Adrenal gland (tissue), 9 donors: ENCODE measurements at regions not wholly inside any gene's neighbourhood (a gene's known extent, or its start where the extent isn't known, plus 50 kb on each side); places are given as distances from the start of the nearest gene placed in this dataset.
"Not testable (repeated sequence)": the region's sequence is repeated elsewhere in the genome, so short reads cannot be mapped to it uniquely, and the experiment has no call there.

ENCODE experiments used
- DNase-seq, 7 donors: peaks; one replicate each; pipeline ENCODE4 v3.0.0-alpha.2; 2019 to 2020
- H3K27ac ChIP-seq, 5 donors: fragments of 200-600 bp; sonication (generic) in 4 of 5; 1 replicate in 3 of 5; 2 replicates in 2 of 5; pipeline versions ENCODE4 v1.5.1 to v1.8.0; 2016 to 2020; ENCODE audit warnings: mild to moderate bottlenecking in 1 of 5
- H3K27me3 ChIP-seq: fragments of 200-600 bp; 2 replicates; pipeline ENCODE4 v1.8.0; 2021
- H3K36me3 ChIP-seq, 2 donors: fragments of 200-600 bp; replicated peaks in 1 of 2; 1 replicate in 1 of 2; 2 replicates in 1 of 2; pipeline versions ENCODE4 v1.5.1 to v1.8.0; 2018 to 2022
- H3K4me1 ChIP-seq, 2 donors: fragments of 200-600 bp; replicated peaks in 1 of 2; 1 replicate in 1 of 2; 2 replicates in 1 of 2; pipeline versions ENCODE4 v1.5.1 to v1.8.0; 2018 to 2021
- H3K4me3 ChIP-seq, 4 donors: fragments of 200-600 bp; sonication (generic) in 3 of 4; one replicate each; pipeline ENCODE4 v1.5.1; 2016 to 2018
- H3K9me3 ChIP-seq, 3 donors: fragments of 200-600 bp; sonication (generic) in 1 of 3; replicated peaks in 1 of 3; 1 replicate in 2 of 3; 2 replicates in 1 of 3; pipeline versions ENCODE4 v1.5.1 to v1.8.0; 2016 to 2021
- POLR2A ChIP-seq, 2 donors: fragments of 450-650 bp; IDR thresholded peaks; one replicate each; pipeline ENCODE4 v1.6.1; 2017; ENCODE audit warnings: antibody characterized with exemption in 2 of 2, mild to moderate bottlenecking in 2 of 2, moderate library complexity in 1 of 2
- WGBS, 4 donors: extraction: QIAGEN DNeasy Blood & Tissue Kit in 2 of 4; methylation state at CpG; one replicate each; pipeline versions ENCODE4 v1.1.5 to v1.1.7; 2013 to 2017; 5-methylcytosine and 5-hydroxymethylcytosine counted together
- intact Hi-C, 2 donors: fragments of 100-400 bp; cut with DNase I; formaldehyde crosslinking; loops; one replicate each; pipeline versions ENCODE4 v1.14.1 to v1.15.0; 2022 to 2023
- TF ChIP-seq, protein P1 (sequence below), 6 experiments: fragments of 450-650 bp in 4 of 6; fragments of 200-600 bp in 2 of 6; sonication (generic) in 1 of 6; IDR thresholded peaks; 1 replicate in 5 of 6; 2 replicates in 1 of 6; pipeline versions ENCODE4 v1.5.1 to v1.8.0; 2016 to 2021; ENCODE audit warnings: antibody characterized with exemption in 6 of 6, mild to moderate bottlenecking in 2 of 6, moderate library complexity in 1 of 6
- donor health status: healthy with polysubstance abuse.
- donor health status: Bipolar disorder and iron deficiency.
- donor health status: DM: yes; HTN: yes; CAD: no.
- donor health status: DM: no; HTN: no; CAD: no.
- donor health status: DM: no; HTN: no; CAD: no.

GRCh38 chr2:172311921-172312345, 115.5 kb upstream of the ITGA6 start:
- intact Hi-C loops: no loop called here
- TF ChIP-seq, protein P1, sequence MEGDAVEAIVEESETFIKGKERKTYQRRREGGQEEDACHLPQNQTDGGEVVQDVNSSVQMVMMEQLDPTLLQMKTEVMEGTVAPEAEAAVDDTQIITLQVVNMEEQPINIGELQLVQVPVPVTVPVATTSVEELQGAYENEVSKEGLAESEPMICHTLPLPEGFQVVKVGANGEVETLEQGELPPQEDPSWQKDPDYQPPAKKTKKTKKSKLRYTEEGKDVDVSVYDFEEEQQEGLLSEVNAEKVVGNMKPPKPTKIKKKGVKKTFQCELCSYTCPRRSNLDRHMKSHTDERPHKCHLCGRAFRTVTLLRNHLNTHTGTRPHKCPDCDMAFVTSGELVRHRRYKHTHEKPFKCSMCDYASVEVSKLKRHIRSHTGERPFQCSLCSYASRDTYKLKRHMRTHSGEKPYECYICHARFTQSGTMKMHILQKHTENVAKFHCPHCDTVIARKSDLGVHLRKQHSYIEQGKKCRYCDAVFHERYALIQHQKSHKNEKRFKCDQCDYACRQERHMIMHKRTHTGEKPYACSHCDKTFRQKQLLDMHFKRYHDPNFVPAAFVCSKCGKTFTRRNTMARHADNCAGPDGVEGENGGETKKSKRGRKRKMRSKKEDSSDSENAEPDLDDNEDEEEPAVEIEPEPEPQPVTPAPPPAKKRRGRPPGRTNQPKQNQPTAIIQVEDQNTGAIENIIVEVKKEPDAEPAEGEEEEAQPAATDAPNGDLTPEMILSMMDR (IDR thresholded peaks at IDR 0.05): no peak
- TF ChIP-seq POLR2A (IDR thresholded peaks at IDR 0.05): no peak
- Histone ChIP-seq H3K4me1 (no peaks in the 10 kb centered on the region), H3K27me3 (no peaks in the 10 kb centered on the region), H3K9me3 (no peaks in the 10 kb centered on the region), H3K4me3 (no peak overlapping the region), H3K27ac (no peak overlapping the region), H3K36me3 (no peaks in the 10 kb centered on the region)
- 44 to 81% (median 72%) methylated on average over 2 of the region's 2 CpGs for WGBS, 4 donors
- no peak for DNase-seq

- no peak for DNase-seq
- Histone ChIP-seq H3K27ac (no peak overlapping the region), H3K4me3 (no peak overlapping the region), H3K4me1 (no peaks in the 10 kb centered on the region), H3K27me3 (no peaks in the 10 kb centered on the region), H3K36me3 (no peaks in the 10 kb centered on the region), H3K9me3 (no peaks in the 10 kb centered on the region)
- 62 to 77% (median 64%) methylated on average over 8 of the region's 8 CpGs for WGBS, 4 donors
- intact Hi-C loops: no loop called here
- TF ChIP-seq, protein P1 (IDR thresholded peaks at IDR 0.05): no peak
- no peak for TF ChIP-seq POLR2A (IDR thresholded peaks at IDR 0.05)
Measured at GRCh38 chr2:172313715-172314341, 113.6 kb upstream of the ITGA6 start.

- H3K9me3 ChIP-seq, H3K27me3 ChIP-seq, intact Hi-C loops, H3K27ac ChIP-seq, H3K36me3 ChIP-seq, DNase-seq, H3K4me3 ChIP-seq, H3K4me1 ChIP-seq: not testable (repeated sequence)
- 70 to 90% (median 83%) methylated on average over 2 to 9 of the region's 21 CpGs for WGBS, 4 donors
Measured at GRCh38 chr2:172315070-172315469, 112.3 kb upstream of the ITGA6 start.

DNA sequence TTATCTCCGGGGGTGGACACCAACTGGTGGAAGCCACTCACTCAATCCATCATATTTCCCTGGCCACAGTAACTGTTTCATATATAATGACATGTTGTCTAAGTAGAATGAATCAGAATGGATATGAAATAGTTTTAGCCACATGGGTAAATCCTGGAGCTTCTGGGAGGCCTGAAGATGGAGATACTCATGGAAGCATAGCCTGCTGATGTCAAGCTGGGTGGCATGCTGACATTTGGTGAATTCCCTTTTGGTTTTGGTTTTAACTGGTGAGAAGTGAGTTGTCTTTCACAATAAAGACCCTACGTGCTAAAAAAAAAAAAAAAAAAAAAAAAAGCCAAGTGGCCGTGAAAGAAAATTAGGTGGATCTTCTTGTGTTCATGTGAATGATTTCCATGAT, 105.3 kb upstream of the ITGA6 start:
- Histone ChIP-seq H3K4me1 (no peaks in the 10 kb centered on the region), H3K27ac (no peak overlapping the region), H3K4me3 (no peak overlapping the region), H3K9me3 (no peaks in the 10 kb centered on the region), H3K27me3 (no peaks in the 10 kb centered on the region), H3K36me3 (no peaks in the 10 kb centered on the region)
- 89 to 94% (median 90%) methylated on average over 3 of the region's 3 CpGs for WGBS, 4 donors
- intact Hi-C loops: no loop called here
- TF ChIP-seq, protein P1 (IDR thresholded peaks at IDR 0.05): no peak
- DNase-seq: no peak

- H3K36me3 ChIP-seq: no peaks in the 10 kb centered on the region
- H3K27ac ChIP-seq: no peak overlapping the region
- TF ChIP-seq, protein P1 (IDR thresholded peaks at IDR 0.05): no peak
- TF ChIP-seq POLR2A (IDR thresholded peaks at IDR 0.05): no peak
- no peaks in the 10 kb centered on the region for H3K27me3 ChIP-seq
- intact Hi-C loops: no loop called here
- WGBS, 4 donors: 78 to 84% (median 81%) methylated on average over 6 of the region's 6 CpGs
- no peaks in the 10 kb centered on the region for H3K4me1 ChIP-seq
- H3K4me3 ChIP-seq: no peak overlapping the region
- no peak for DNase-seq
- H3K9me3 ChIP-seq: no peaks in the 10 kb centered on the region
Measured at GRCh38 chr2:172323256-172323655, 104.1 kb upstream of the ITGA6 start.
